Upper lobe of left lung (tissue), 4 donors: ENCODE measurements at regions not wholly inside any gene's neighbourhood (a gene's known extent, or its start where the extent isn't known, plus 50 kb on each side); places are given as distances from the start of the nearest gene placed in this dataset.

Source experiments
- POLR2A ChIP-seq, 4 donors: fragments of 450-650 bp; IDR thresholded peaks; one replicate each; pipeline ENCODE4 v1.5.1; 2016 to 2017; ENCODE audit warnings: antibody characterized with exemption in 4 of 4, mild to moderate bottlenecking in 2 of 4
- POLR2AphosphoS5 ChIP-seq, 2 donors: sonication (generic); formaldehyde crosslinking; IDR thresholded peaks; one replicate each; pipeline ENCODE4 v1.5.1; 2017; ENCODE audit warnings: antibody characterized with exemption in 2 of 2

- no peak for TF ChIP-seq POLR2A (IDR thresholded peaks at IDR 0.05)
- TF ChIP-seq POLR2AphosphoS5 (IDR thresholded peaks at IDR 0.05), result no peak
Measured at GRCh38 chr4:123166023-123166422, 230.6 kb upstream of the SPRY1 start.
